OCI-LY3 (cell line): ENCODE measurements at regions not wholly inside any gene's neighbourhood (a gene's known extent, or its start where the extent isn't known, plus 50 kb on each side); places are given as distances from the start of the nearest gene placed in this dataset.

Experiments
- H2AFZ ChIP-seq: fragments of 200-600, 300-600 bp; shearing (Covaris generic); 2 replicates; pipeline ENCODE4 v1.6.0; 2014; ENCODE audit warnings: antibody characterized with exemption, low read depth, low read length
- H3K27ac ChIP-seq: fragments of 200-600, 300-600 bp; sonication (generic); 2 replicates; pipeline ENCODE4 v1.5.1; 2014; ENCODE audit warnings: mild to moderate bottlenecking, low read length, moderate library complexity, mixed read lengths
- H3K27me3 ChIP-seq: fragments of 200-600, 300-600 bp; sonication (generic); 2 replicates; pipeline ENCODE4 v1.6.1; 2014; ENCODE audit warnings: low read depth, low read length, mixed read lengths
- H3K36me3 ChIP-seq: fragments of 200-600, 300-600 bp; sonication (generic); replicated peaks from 2 replicates; pipeline ENCODE3; 2014; ENCODE audit warnings: low read depth, low read length, mixed read lengths
- H3K4me1 ChIP-seq: fragments of 300-600, 200-600 bp; sonication (generic); 2 replicates; pipeline ENCODE4 v1.6.1; 2014; ENCODE audit warnings: low read length, mixed read lengths
- H3K4me2 ChIP-seq: fragments of 200-600, 300-600 bp; sonication (generic); 2 replicates; pipeline ENCODE4 v1.6.1; 2014; ENCODE audit warnings: low read length, mixed read lengths
- H3K4me3 ChIP-seq: fragments of 300-600, 200-600 bp; sonication (generic); 2 replicates; pipeline ENCODE4 v1.5.1; 2014; ENCODE audit warnings: antibody characterized with exemption, mild to moderate bottlenecking, low read length, moderate library complexity
- H3K79me2 ChIP-seq: fragments of 300-600, 200-600 bp; shearing (Covaris generic); 2 replicates; pipeline ENCODE4 v1.6.1; 2014; ENCODE audit warnings: mild to moderate bottlenecking, low read length, mixed read lengths
- H3K9ac ChIP-seq: fragments of 300-600, 200-600 bp; shearing (Covaris generic); 2 replicates; pipeline ENCODE4 v1.6.0; 2014; ENCODE audit warnings: mild to moderate bottlenecking, low read length, moderate library complexity
- H3K9me3 ChIP-seq: fragments of 200-600, 300-600 bp; shearing (Covaris generic); 2 replicates; pipeline ENCODE4 v1.6.1; 2014; ENCODE audit warnings: low read length, mixed read lengths; ENCODE audit not compliant: insufficient read depth
- H4K20me1 ChIP-seq: fragments of 200-600, 300-600 bp; sonication (generic); 2 replicates; pipeline ENCODE4 v1.6.1; 2016; ENCODE audit warnings: low read length, mixed read lengths; ENCODE audit not compliant: insufficient read depth
- CTCF ChIP-seq: fragments of 200-600, 300-600 bp; sonication (generic); IDR thresholded peaks from 2 replicates; pipeline ENCODE4 v1.5.1; 2014; ENCODE audit warnings: antibody characterized with exemption, low read length, low read depth
- EZH2phosphoT487 ChIP-seq: fragments of 200-600 bp; shearing (Covaris generic); IDR thresholded peaks from 2 replicates; pipeline ENCODE4 v1.6.1; 2018; ENCODE audit warnings: antibody characterized with exemption, mixed run types, low read depth

- Histone ChIP-seq H4K20me1 (no peaks in the 10 kb centered on the region), H3K4me2 (no peak overlapping the region), H3K27me3 (no peaks in the 10 kb centered on the region), H3K9ac (no peak overlapping the region), H3K36me3 (no peaks in the 10 kb centered on the region), H3K4me1 (no peaks in the 10 kb centered on the region), H3K79me2 (no peaks in the 10 kb centered on the region), H3K27ac (no peak overlapping the region), H3K4me3 (no peak overlapping the region), H2AFZ (no peak overlapping the region), H3K9me3 (no peaks in the 10 kb centered on the region)
- no peak for TF ChIP-seq EZH2phosphoT487
- no peak for TF ChIP-seq CTCF
Observed at GRCh38 chr13:72379581-72379980, 347.8 kb downstream of the MZT1 start.

- TF ChIP-seq CTCF, result no peak
- no peak for TF ChIP-seq EZH2phosphoT487
- H2AFZ ChIP-seq, result no peak overlapping the region
Observed at GRCh38 chr13:72368031-72368430, 359.4 kb downstream of the MZT1 start.

GRCh38 chr13:72346716-72347115, 380.7 kb downstream of the MZT1 start:
- no peaks in the 10 kb centered on the region for H3K36me3 ChIP-seq
- no peaks in the 10 kb centered on the region for H3K27me3 ChIP-seq
- H3K9me3 ChIP-seq, result no peaks in the 10 kb centered on the region
- no peak overlapping the region for H3K4me3 ChIP-seq
- H3K4me2 ChIP-seq, result no peak overlapping the region
- TF ChIP-seq EZH2phosphoT487 (no peak), CTCF (no peak)
- H3K9ac ChIP-seq, result no peak overlapping the region
- H3K79me2 ChIP-seq, result no peaks in the 10 kb centered on the region
- no peak overlapping the region for H2AFZ ChIP-seq
- no peaks in the 10 kb centered on the region for H4K20me1 ChIP-seq
- H3K27ac ChIP-seq, result no peak overlapping the region
- H3K4me1 ChIP-seq, result no peaks in the 10 kb centered on the region

More at GRCh38 chr13:72368031-72368430, 359.4 kb downstream of the MZT1 start:
- H3K4me2 ChIP-seq, result no peak overlapping the region
- H4K20me1 ChIP-seq, result no peaks in the 10 kb centered on the region
- no peaks in the 10 kb centered on the region for H3K79me2 ChIP-seq
- H3K9ac ChIP-seq, result no peak overlapping the region
- H3K27ac ChIP-seq, result no peak overlapping the region
- no peaks in the 10 kb centered on the region for H3K27me3 ChIP-seq
- no peaks in the 10 kb centered on the region for H3K36me3 ChIP-seq
- H3K4me3 ChIP-seq, result no peak overlapping the region
- H3K4me1 ChIP-seq, result no peaks in the 10 kb centered on the region
- H3K9me3 ChIP-seq, result no peaks in the 10 kb centered on the region

GRCh38 chr13:72342364-72342763, 385.1 kb downstream of the MZT1 start:
- no peaks in the 10 kb centered on the region for H3K9me3 ChIP-seq
- no peak overlapping the region for H3K4me3 ChIP-seq
- no peaks in the 10 kb centered on the region for H4K20me1 ChIP-seq
- H2AFZ ChIP-seq, result no peak overlapping the region
- no peak overlapping the region for H3K4me2 ChIP-seq
- H3K79me2 ChIP-seq, result no peaks in the 10 kb centered on the region
- H3K36me3 ChIP-seq, result no peaks in the 10 kb centered on the region
- no peak overlapping the region for H3K27ac ChIP-seq
- TF ChIP-seq CTCF, result no peak
- TF ChIP-seq EZH2phosphoT487, result no peak
- H3K27me3 ChIP-seq, result no peaks in the 10 kb centered on the region
- H3K9ac ChIP-seq, result no peak overlapping the region
- H3K4me1 ChIP-seq, result no peaks in the 10 kb centered on the region
